ENCODE measurements at regions not wholly inside any gene's neighbourhood (a gene's known extent, or its start where the extent isn't known, plus 50 kb on each side); places are given as distances from the start of the nearest gene placed in this dataset.

DNA sequence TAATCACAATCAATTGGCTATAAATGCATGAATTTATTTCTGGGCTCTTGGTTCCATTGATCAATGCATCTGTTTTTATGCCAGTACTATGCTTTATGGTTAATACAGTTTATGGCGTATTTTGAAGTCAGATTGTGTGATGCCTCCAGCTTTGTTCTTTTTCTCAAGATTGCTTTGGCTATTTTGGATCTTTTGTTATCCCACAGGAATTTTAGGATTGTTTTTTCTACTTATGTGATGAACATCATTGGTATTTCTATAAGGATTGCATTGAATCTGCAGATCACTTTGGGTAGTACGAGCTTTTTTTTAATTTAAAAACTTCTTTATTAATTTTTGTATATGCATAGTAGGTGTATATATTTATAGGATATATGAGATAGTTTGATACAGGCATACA, 338.7 kb upstream of the IGFBP7 start:
- no peak overlapping the region for H3K23ac ChIP-seq (ENCODE audit: insufficient read length, low read depth, low read length)
- Mint-ChIP-seq H3K27me3 (ENCODE audit: low read depth) (no peaks in the 10 kb centered on the region), H3K36me3 (ENCODE audit: insufficient read depth in 1 of 3, low read depth in 3 of 3) (peaks cover 0 to 16% (median 0%) of the 10 kb centered on the region in 3 experiments; a peak in 2 of 7 replicates), H3K27ac (no peak overlapping the region), H3K4me1 (no peaks in the 10 kb centered on the region), H3K4me3 (no peak overlapping the region), H3K9me3 (peaks cover 8 to 15% of the 10 kb centered on the region in 2 experiments)
- H3T11ph ChIP-seq (ENCODE audit: low read length): no peak overlapping the region
- WGBS (ENCODE audit: extremely low coverage, insufficient read length, low lambda C conversion rate): no CpG with 5 or more reads among the region's 2 CpGs
- no peak overlapping the region for H2BK5ac ChIP-seq (ENCODE audit: insufficient read length, low read length)
- no peak overlapping the region for H4K5ac ChIP-seq (ENCODE audit: insufficient read length, low read depth, low read length)
- H2BK15ac ChIP-seq (ENCODE audit: low read depth, low read length): no peak overlapping the region
- H2BK12ac ChIP-seq (ENCODE audit: insufficient read length, low read depth, low read length): no peak overlapping the region
- H3K79me1 ChIP-seq (ENCODE audit: insufficient read depth, low read depth, low read length, poor library complexity, severe bottlenecking): no peaks in the 10 kb centered on the region
- no peak overlapping the region for H3K27ac ChIP-seq (ENCODE audit: insufficient read length, low read depth, low read length)
- H3K9me3 ChIP-seq (ENCODE audit: control insufficient read depth, low read depth, low read length): no peaks in the 10 kb centered on the region
- no peak for DNase-seq
- no peaks in the 10 kb centered on the region for H3K23me2 ChIP-seq (ENCODE audit: insufficient read length, low read depth, low read length, poor library complexity, severe bottlenecking)
- H3K27me3 ChIP-seq (ENCODE audit: insufficient read depth, low read length): no peaks in the 10 kb centered on the region
- H3K4me2 ChIP-seq (ENCODE audit: insufficient read depth, insufficient read length, low read length): no peak overlapping the region
- no peak overlapping the region for H4K8ac ChIP-seq (replicated peaks; ENCODE audit: insufficient read length, low read depth, low read length)
- H4K91ac ChIP-seq (ENCODE audit: insufficient read length, low read depth, low read length): no peak overlapping the region
- TF ChIP-seq, protein P1, sequence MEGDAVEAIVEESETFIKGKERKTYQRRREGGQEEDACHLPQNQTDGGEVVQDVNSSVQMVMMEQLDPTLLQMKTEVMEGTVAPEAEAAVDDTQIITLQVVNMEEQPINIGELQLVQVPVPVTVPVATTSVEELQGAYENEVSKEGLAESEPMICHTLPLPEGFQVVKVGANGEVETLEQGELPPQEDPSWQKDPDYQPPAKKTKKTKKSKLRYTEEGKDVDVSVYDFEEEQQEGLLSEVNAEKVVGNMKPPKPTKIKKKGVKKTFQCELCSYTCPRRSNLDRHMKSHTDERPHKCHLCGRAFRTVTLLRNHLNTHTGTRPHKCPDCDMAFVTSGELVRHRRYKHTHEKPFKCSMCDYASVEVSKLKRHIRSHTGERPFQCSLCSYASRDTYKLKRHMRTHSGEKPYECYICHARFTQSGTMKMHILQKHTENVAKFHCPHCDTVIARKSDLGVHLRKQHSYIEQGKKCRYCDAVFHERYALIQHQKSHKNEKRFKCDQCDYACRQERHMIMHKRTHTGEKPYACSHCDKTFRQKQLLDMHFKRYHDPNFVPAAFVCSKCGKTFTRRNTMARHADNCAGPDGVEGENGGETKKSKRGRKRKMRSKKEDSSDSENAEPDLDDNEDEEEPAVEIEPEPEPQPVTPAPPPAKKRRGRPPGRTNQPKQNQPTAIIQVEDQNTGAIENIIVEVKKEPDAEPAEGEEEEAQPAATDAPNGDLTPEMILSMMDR (conservative IDR thresholded peaks at IDR 0.05): no peak
- H2BK20ac ChIP-seq (ENCODE audit: low read depth, low read length, poor library complexity, severe bottlenecking): no peak overlapping the region
- H3K4ac ChIP-seq (ENCODE audit: low read depth, low read length): no peak overlapping the region
- H3K4me1 ChIP-seq (ENCODE audit: insufficient read depth, low read length): no peaks in the 10 kb centered on the region
- no peak overlapping the region for H2BK120ac ChIP-seq (ENCODE audit: low read depth, low read length, poor library complexity, severe bottlenecking)
- no peak overlapping the region for H3K14ac ChIP-seq (ENCODE audit: insufficient read depth, low read length)
- H2AK5ac ChIP-seq (ENCODE audit: insufficient read length, low read length): no peak overlapping the region
- H3K9ac ChIP-seq (ENCODE audit: extremely low read depth, insufficient read length, low read length): no peak overlapping the region
- H3K56ac ChIP-seq (ENCODE audit: insufficient read length, low read depth, low read length): no peak overlapping the region
- no peaks in the 10 kb centered on the region for H3K79me2 ChIP-seq (ENCODE audit: insufficient read depth, low read length)
- no peak overlapping the region for H3K18ac ChIP-seq (ENCODE audit: insufficient read length, low read depth, low read length)
- no peak overlapping the region for H2AFZ ChIP-seq (ENCODE audit: low read length)
- no peaks in the 10 kb centered on the region for H4K20me1 ChIP-seq (ENCODE audit: control insufficient read depth, insufficient read depth, insufficient read length)
